Hippocampal formation (tissue), 2 donors: ENCODE measurements at regions not wholly inside any gene's neighbourhood (a gene's known extent, or its start where the extent isn't known, plus 50 kb on each side); places are given as distances from the start of the nearest gene placed in this dataset.

ENCODE experiments used
- DNase-seq, 2 donors: peaks; one replicate each; lab custom pipeline; 2025; lab: John Stamatoyannopoulos, UW

DNA sequence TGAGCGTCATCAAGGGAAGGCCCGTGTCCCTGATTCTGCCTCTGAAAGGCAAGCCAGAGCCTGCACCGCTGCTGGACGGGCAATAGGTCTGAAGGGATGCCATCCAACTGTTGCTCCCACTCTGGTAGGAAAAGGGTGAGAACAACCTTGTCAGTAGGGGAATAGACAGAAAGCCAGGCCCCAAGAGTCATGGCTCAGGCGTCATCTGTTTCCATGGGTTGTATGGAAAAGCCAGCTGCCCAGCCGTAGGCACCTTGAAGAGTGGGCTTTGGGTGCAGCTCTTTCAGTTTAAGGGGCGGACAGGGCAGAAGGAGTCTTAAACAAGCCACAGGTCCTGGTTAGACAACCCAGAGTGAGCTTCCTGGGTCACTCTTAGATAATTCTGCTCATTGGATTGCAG is 66.5 kb downstream of the RNF6 start:
- DNase-seq = no peak

DNA sequence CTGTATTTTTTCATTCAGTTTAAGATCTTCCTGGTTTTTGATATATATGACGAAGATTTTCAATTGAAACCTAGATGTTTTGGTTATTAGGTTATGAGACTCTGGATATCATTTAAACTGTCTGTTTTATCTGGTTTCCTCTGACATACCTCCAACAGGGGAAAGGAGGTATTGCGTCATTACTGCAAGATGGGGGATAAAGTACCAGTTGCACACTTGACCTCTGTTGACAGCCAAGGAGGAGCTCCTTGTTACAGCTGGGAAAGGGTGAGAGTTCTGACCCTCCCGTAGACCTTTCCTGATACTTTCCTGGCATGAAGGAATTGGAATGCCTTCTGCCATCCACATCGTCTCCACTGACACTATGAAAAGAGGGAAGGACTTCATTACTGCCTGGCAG is 82.0 kb upstream of the SHISA2 start:
- no peak for DNase-seq

DNA sequence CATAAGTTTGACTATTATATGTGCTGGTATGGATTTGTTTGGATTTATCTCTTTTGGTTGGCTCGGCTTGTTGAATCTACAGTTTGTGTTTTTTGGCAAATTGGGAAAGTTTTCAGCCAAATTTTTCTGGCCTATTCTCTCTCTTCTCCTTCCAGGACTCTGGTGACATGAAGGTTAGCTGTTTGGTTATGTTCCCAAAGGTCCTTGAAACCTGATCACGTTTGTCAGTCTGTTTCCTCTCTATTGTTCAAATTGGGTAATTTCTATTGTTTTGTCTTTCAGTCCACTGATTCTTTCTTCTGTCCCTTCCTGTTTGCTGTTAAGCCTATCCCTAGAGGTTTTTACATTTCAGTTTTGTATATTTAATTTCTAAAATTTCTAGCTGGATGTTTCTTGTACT is 81.5 kb upstream of the SHISA2 start:
- no peak for DNase-seq

DNA sequence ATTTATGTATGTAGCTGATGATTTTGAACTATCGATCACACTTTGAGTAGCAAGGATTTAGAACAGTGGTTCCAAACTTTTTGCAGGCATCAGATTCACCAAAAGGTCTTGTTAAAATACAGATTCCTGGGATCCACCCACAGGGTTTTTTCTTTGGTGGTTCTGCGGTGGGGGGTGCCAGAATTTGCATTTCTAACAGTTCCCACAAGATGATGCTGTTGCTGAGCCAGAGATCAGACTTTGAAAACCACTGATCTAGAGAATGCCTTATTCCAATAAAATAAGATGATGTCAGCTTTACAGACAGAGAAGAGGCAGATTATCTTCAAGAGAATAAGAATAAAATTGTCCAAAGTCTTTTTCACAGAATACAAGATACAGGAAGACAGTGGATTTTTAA is 80.9 kb upstream of the SHISA2 start:
- peak in 1 of 2 donors; percentile 34 for DNase-seq

DNA sequence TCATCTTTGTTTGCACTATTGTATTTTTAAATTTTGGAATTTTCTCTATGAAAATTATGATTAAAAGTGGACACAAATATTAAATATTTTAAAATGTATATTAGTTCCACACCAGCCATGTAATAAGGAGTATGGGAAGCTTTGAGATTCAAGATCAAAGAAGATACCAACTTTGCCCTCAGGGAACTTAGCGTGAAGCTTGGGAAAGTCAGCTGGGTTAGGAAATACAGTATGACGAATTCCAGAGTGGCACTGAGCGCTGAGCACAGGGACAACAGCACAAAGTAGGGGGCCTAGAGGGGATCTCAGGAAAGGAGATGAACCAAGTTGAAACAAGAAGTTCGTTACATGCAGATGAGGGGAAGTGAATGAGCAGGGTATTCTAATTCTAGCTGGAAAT is 76.9 kb upstream of the SHISA2 start:
- no peak for DNase-seq

DNA sequence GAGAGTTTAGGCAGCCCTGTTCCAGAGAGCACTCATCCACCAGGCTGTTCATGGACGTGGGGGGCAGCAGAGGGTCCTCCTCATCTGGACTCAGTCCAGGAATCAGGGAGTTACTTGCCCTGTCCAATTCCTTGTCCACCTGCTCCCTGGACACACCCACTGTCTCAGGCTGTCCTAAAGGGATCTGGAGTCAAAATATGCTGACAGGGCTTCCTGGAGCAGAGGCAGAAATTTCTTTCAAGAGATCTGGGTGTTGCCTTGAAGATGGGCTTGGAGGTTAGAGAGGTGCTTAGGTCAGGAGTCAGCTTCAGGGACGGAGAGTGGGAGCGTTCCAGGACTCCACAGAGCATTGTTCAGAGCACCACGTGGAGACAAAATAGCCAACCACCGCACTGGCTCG is 65.8 kb upstream of the SHISA2 start:
- DNase-seq = no peak

DNA sequence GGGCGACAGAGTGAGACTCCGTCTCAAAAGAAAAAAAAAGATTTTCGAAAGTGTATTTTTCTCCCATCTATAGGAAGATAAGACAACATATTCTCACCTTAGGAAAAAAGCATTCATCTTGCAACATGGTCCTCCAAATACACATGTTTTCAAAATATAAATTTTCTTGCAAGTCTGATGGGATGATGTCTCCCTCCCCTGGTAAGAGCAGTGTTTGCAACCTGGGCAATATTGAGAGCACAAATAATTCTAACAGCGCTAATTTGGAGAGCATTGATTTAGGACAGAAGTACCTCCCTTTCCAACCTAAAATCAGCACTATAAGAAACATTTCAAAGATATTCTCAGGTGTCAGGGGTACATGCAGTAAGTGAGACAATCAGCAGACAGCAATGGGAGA is 61.0 kb upstream of the SHISA2 start:
- DNase-seq = no peak

DNA sequence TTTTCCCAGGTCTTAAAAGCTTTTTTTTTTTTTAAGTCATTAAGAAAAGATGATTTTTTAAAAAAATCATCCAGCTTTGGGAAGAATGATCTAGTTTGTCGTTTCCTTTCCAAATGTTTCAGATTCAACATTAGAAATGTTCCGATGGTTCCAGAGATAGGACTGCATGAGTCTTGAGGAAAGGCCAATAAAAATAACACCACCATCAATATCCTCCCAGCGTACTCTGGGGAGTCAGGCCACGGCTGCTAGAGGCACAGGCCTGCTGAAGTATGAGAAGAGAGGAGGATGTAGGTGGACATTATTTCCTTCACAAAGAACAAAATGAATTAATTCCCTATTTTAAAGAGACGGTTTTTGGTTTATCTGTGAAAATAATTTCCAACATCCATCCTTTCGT is 60.0 kb upstream of the SHISA2 start:
- DNase-seq = no peak
